Adrenal gland (tissue), 9 donors: ENCODE measurements at regions not wholly inside any gene's neighbourhood (a gene's known extent, or its start where the extent isn't known, plus 50 kb on each side); places are given as distances from the start of the nearest gene placed in this dataset.

Experiments
- DNase-seq, 7 donors: peaks; one replicate each; pipeline ENCODE4 v3.0.0-alpha.2; 2019 to 2020
- H3K27ac ChIP-seq, 5 donors: fragments of 200-600 bp; sonication (generic) in 4 of 5; 1 replicate in 3 of 5; 2 replicates in 2 of 5; pipeline versions ENCODE4 v1.5.1 to v1.8.0; 2016 to 2020; ENCODE audit warnings: mild to moderate bottlenecking in 1 of 5
- H3K27me3 ChIP-seq: fragments of 200-600 bp; 2 replicates; pipeline ENCODE4 v1.8.0; 2021
- H3K36me3 ChIP-seq, 2 donors: fragments of 200-600 bp; replicated peaks in 1 of 2; 1 replicate in 1 of 2; 2 replicates in 1 of 2; pipeline versions ENCODE4 v1.5.1 to v1.8.0; 2018 to 2022
- H3K4me1 ChIP-seq, 2 donors: fragments of 200-600 bp; replicated peaks in 1 of 2; 1 replicate in 1 of 2; 2 replicates in 1 of 2; pipeline versions ENCODE4 v1.5.1 to v1.8.0; 2018 to 2021
- H3K4me3 ChIP-seq, 4 donors: fragments of 200-600 bp; sonication (generic) in 3 of 4; one replicate each; pipeline ENCODE4 v1.5.1; 2016 to 2018
- H3K9me3 ChIP-seq, 3 donors: fragments of 200-600 bp; sonication (generic) in 1 of 3; replicated peaks in 1 of 3; 1 replicate in 2 of 3; 2 replicates in 1 of 3; pipeline versions ENCODE4 v1.5.1 to v1.8.0; 2016 to 2021
- CTCF ChIP-seq, 6 experiments: fragments of 450-650 bp in 4 of 6; fragments of 200-600 bp in 2 of 6; sonication (generic) in 1 of 6; IDR thresholded peaks; 1 replicate in 5 of 6; 2 replicates in 1 of 6; pipeline versions ENCODE4 v1.5.1 to v1.8.0; 2016 to 2021; ENCODE audit warnings: antibody characterized with exemption in 6 of 6, mild to moderate bottlenecking in 2 of 6, moderate library complexity in 1 of 6
- POLR2A ChIP-seq, 2 donors: fragments of 450-650 bp; IDR thresholded peaks; one replicate each; pipeline ENCODE4 v1.6.1; 2017; ENCODE audit warnings: antibody characterized with exemption in 2 of 2, mild to moderate bottlenecking in 2 of 2, moderate library complexity in 1 of 2
- WGBS, 4 donors: extraction: QIAGEN DNeasy Blood & Tissue Kit in 2 of 4; methylation state at CpG; one replicate each; pipeline versions ENCODE4 v1.1.5 to v1.1.7; 2013 to 2017; 5-methylcytosine and 5-hydroxymethylcytosine counted together
- intact Hi-C, 2 donors: fragments of 100-400 bp; cut with DNase I; formaldehyde crosslinking; loops; one replicate each; pipeline versions ENCODE4 v1.14.1 to v1.15.0; 2022 to 2023
- donor health status: healthy with polysubstance abuse.
- donor health status: Bipolar disorder and iron deficiency.
- donor health status: DM: yes; HTN: yes; CAD: no.
- donor health status: DM: no; HTN: no; CAD: no.
- donor health status: DM: no; HTN: no; CAD: no.

- no peak overlapping the region for H3K4me3 ChIP-seq
- H3K9me3 ChIP-seq = no peaks in the 10 kb centered on the region
- WGBS, 4 donors = 57 to 63% (median 60%) methylated on average over 8 of the region's 8 CpGs
- intact Hi-C loops = no loop called here
- H3K27ac ChIP-seq = no peak overlapping the region
- no peak for DNase-seq
- H3K4me1 ChIP-seq = no peaks in the 10 kb centered on the region
- no peaks in the 10 kb centered on the region for H3K36me3 ChIP-seq
- TF ChIP-seq CTCF (IDR thresholded peaks at IDR 0.05) = no peak
- TF ChIP-seq POLR2A (IDR thresholded peaks at IDR 0.05) = no peak
- no peaks in the 10 kb centered on the region for H3K27me3 ChIP-seq
These were observed 395.7 kb upstream of the ZNF462 start for GRCh38 chr9:106467113-106467864.

- Histone ChIP-seq H3K36me3 (no peaks in the 10 kb centered on the region), H3K9me3 (no peaks in the 10 kb centered on the region), H3K4me3 (no peak overlapping the region), H3K27ac (no peak overlapping the region), H3K27me3 (no peaks in the 10 kb centered on the region), H3K4me1 (no peaks in the 10 kb centered on the region)
- TF ChIP-seq CTCF (IDR thresholded peaks at IDR 0.05) (no peak), POLR2A (IDR thresholded peaks at IDR 0.05) (no peak)
- DNase-seq = no peak
- 39 to 56% (median 46%) methylated on average over 1 of the region's 1 CpG for WGBS, 4 donors
- intact Hi-C loops = no loop called here
These were observed 395.2 kb upstream of the ZNF462 start for GRCh38 chr9:106467865-106468164.

- H3K4me3 ChIP-seq = no peak overlapping the region
- intact Hi-C loops = no loop called here
- DNase-seq = no peak
- H3K4me1 ChIP-seq = no peaks in the 10 kb centered on the region
- no peaks in the 10 kb centered on the region for H3K9me3 ChIP-seq
- no peaks in the 10 kb centered on the region for H3K36me3 ChIP-seq
- no peaks in the 10 kb centered on the region for H3K27me3 ChIP-seq
- H3K27ac ChIP-seq = no peak overlapping the region
- TF ChIP-seq CTCF (IDR thresholded peaks at IDR 0.05) (no peak), POLR2A (IDR thresholded peaks at IDR 0.05) (no peak)
These were observed 394.5 kb upstream of the ZNF462 start for GRCh38 chr9:106468431-106468830.

- no peak for DNase-seq
- intact Hi-C loops = no loop called here
- Histone ChIP-seq H3K27ac (peak overlapping the region in 1 of 5 donors; percentile 32), H3K4me1 (peaks cover 0 to 12% of the 10 kb centered on the region in 2 donors), H3K27me3 (no peaks in the 10 kb centered on the region), H3K9me3 (no peaks in the 10 kb centered on the region), H3K36me3 (no peaks in the 10 kb centered on the region), H3K4me3 (no peak overlapping the region)
- 54 to 61% (median 57%) methylated on average over 1 of the region's 1 CpG for WGBS, 4 donors
- TF ChIP-seq CTCF (IDR thresholded peaks at IDR 0.05) = no peak
- TF ChIP-seq POLR2A (IDR thresholded peaks at IDR 0.05) = no peak
These were observed 384.7 kb upstream of the ZNF462 start for GRCh38 chr9:106478312-106478711.
